LNCAP (cell line): ENCODE measurements at regions not wholly inside any gene's neighbourhood (a gene's known extent, or its start where the extent isn't known, plus 50 kb on each side); places are given as distances from the start of the nearest gene placed in this dataset.

Experiments used
- CTCF ChIP-seq: fragments of 450-650 bp; IDR thresholded peaks from 2 replicates; pipeline ENCODE4 v1.5.1; 2017; ENCODE audit warnings: mild to moderate bottlenecking

DNA sequence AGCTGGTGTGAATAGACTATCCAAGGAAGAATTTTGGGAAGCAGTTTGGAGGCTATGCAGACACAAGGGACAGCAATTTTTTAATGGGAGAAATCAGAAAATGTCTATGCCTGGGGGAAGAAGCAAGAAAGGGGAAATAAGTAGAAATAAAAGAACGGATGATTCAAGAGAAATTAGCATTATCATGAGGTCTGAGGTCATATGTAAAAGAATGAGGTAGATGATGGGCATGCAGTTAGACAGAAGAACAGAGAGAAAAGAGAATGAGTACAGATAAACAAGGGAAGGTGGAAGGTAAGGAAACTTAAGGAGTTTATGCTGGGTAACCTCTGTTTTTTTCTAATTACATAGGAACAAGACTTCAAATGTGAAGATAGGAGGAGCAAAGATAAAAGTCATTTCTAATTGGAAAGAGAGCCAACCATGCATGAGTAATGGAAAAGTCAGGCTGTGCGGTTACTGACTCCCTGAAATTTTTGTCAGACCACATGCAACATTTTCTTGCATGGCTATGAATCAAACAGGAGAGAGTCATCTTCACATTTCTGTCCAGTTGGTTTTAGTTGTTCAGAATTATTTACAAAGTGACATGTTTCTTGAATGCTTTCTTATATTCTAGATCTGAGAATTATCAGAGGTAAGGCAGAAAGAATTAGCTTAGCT is 101.0 kb upstream of the PIK3R1 start:
- TF ChIP-seq CTCF = no peak

GRCh38 chr5:68112658-68113057 is 102.9 kb upstream of the PIK3R1 start:
- TF ChIP-seq CTCF = no peak

DNA sequence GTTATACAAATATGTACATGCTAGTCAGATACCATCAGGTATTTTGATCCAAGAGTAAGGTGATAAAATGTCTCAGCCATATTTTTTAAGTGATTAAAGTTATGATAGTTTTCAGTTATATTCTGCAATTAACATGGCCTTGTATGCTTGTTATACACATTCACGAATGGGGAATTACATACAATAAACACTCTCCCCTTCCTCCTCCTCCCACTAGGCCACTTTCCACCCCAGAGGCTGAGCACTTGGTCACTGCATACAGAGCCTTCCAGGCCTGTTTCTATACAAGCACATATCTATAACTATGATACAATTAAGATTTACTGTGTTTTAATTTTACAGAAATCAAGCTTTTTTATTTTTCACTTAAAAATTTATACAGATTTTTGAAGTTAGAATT is 104.7 kb upstream of the PIK3R1 start:
- TF ChIP-seq CTCF = no peak

- TF ChIP-seq CTCF = no peak
Observed at GRCh38 chr5:68110264-68110663, 105.3 kb upstream of the PIK3R1 start.

DNA sequence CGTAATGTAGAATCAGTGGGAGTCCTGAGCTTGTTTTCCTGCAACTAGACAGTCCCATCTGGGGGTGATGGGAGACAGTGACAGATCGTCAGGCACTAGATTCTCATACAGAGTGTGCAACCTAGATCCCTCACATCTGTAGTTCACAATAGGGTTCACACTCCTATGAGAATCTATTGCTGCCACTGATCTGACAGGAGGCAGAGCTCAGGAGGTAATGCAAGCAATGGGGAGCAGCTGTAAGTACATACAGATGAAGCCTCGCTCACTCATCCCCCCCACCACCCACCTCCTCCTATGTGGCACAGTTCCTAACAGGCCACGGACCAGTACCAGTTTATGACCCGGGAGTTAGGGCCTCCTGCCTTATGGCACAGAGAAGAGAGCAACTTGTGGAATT is 116.2 kb upstream of the PIK3R1 start:
- TF ChIP-seq CTCF = no peak

DNA sequence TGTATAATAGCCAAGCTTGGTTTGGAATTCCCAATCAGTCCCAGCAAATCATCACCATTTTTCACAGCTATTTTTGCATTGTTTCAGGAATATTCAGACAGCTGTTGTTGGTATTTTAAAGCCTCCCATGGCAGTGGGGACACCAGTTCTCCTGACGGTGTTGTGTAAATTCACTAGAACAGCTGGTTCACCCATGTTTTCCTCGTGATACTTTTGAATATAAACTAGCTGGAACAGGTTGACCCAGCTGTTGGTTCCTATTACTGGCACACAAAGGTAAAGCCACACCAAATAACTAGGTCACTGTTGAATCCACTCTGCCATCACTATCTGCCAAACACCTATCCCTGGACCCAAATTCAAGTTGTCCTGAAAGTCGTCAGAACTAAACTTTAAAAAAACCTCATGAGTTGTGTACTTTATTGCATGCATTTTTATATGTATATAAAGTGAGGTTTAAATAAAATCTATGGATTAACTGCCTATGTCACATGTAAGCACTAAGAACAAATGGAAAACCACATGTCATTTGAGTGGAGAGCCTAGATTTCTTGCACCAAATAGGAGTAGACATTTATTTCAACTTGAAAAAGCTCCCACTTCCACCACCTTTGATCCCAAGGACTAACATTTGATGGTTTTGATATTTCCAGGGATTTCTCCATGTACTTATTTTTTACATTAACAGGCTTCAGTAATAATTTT is 121.9 kb upstream of the PIK3R1 start:
- TF ChIP-seq CTCF = no peak

DNA sequence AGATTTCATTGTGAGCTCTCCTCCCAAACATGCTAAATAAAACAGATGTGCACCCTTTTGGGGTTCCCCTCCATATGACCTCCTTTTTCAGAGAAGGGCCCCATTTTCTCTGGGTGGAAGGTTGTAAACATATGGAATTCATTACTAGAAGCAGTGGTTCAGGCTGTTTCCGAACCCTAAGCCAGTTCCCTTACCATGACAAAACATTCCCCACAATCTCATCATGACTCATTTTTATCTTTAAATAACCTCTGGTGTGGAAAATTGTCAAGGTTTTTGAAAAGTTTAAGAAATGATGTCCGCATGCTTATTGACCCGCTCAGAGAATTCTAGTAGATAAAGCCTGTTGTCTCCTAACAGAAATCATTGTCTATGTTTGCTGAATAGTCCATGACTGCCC is 127.3 kb upstream of the PIK3R1 start:
- no peak for TF ChIP-seq CTCF

- TF ChIP-seq CTCF = no peak
Observed at GRCh38 chr5:68087866-68088265, 127.7 kb upstream of the PIK3R1 start.
